ENCODE measurements at regions not wholly inside any gene's neighbourhood (a gene's known extent, or its start where the extent isn't known, plus 50 kb on each side); places are given as distances from the start of the nearest gene placed in this dataset.

GRCh38 chr10:113443141-113443925 lies 109.5 kb upstream of the HABP2 start:
- TF ChIP-seq CTCF (IDR thresholded peaks at IDR 0.05; ENCODE audit: insufficient read depth, low read depth, low read length, missing control alignments), result no peak
- DNase-seq (ENCODE audit: low read depth), result no peak
- no peak overlapping the region for H3K4me3 ChIP-seq (ENCODE audit: low read depth, low read length)

- no peak for TF ChIP-seq CTCF (IDR thresholded peaks at IDR 0.05; ENCODE audit: insufficient read depth, low read depth, low read length, missing control alignments)
Observed at GRCh38 chr10:113444766-113445365, 108.0 kb upstream of the HABP2 start.

GRCh38 chr10:113445736-113446135 lies 107.1 kb upstream of the HABP2 start:
- DNase-seq (ENCODE audit: low read depth), result no peak
- no peak overlapping the region for H3K4me3 ChIP-seq (ENCODE audit: low read depth, low read length)
- TF ChIP-seq CTCF (IDR thresholded peaks at IDR 0.05; ENCODE audit: insufficient read depth, low read depth, low read length, missing control alignments), result no peak

More at GRCh38 chr10:113444766-113445365, 108.0 kb upstream of the HABP2 start:
- no peak overlapping the region for H3K4me3 ChIP-seq (ENCODE audit: low read depth, low read length)
- DNase-seq (ENCODE audit: low read depth), result no peak

GRCh38 chr10:113446739-113447138 lies 106.1 kb upstream of the HABP2 start:
- DNase-seq (ENCODE audit: low read depth), result no peak
- no peak for TF ChIP-seq CTCF (IDR thresholded peaks at IDR 0.05; ENCODE audit: insufficient read depth, low read depth, low read length, missing control alignments)
- H3K4me3 ChIP-seq (ENCODE audit: low read depth, low read length), result no peak overlapping the region

GRCh38 chr10:113447278-113447677 lies 105.6 kb upstream of the HABP2 start:
- no peak for DNase-seq (ENCODE audit: low read depth)
- no peak for TF ChIP-seq CTCF (IDR thresholded peaks at IDR 0.05; ENCODE audit: insufficient read depth, low read depth, low read length, missing control alignments)
- H3K4me3 ChIP-seq (ENCODE audit: low read depth, low read length), result no peak overlapping the region

GRCh38 chr10:113449006-113449695 lies 103.7 kb upstream of the HABP2 start:
- H3K4me3 ChIP-seq (ENCODE audit: low read depth, low read length), result no peak overlapping the region
- no peak for TF ChIP-seq CTCF (IDR thresholded peaks at IDR 0.05; ENCODE audit: insufficient read depth, low read depth, low read length, missing control alignments)
- DNase-seq (ENCODE audit: low read depth), result no peak

All from GM12865 (cell line).